PC-9 (cell line): ENCODE measurements at regions not wholly inside any gene's neighbourhood (a gene's known extent, or its start where the extent isn't known, plus 50 kb on each side); places are given as distances from the start of the nearest gene placed in this dataset.

Experiments
- BruUV-seq: library from RNA; stranded (reverse); fragments of 400-500 nt; replicated peaks from 2 replicates; lab custom pipeline; 2021; lab: Mats Ljungman, UMichigan
- CTCF ChIA-PET: fragments of 300-600 bp; sonication (Branson Sonifier 250); formaldehyde crosslinking; loops from one replicate; lab custom pipeline; 2022; ENCODE audit warnings: antibody characterized with exemption; lab: Charles Lee
- POLR2A ChIA-PET: fragments of 300-600 bp; sonication (Branson Sonifier 250); formaldehyde crosslinking; loops from one replicate; lab custom pipeline; 2022; ENCODE audit warnings: antibody characterized with exemption; ENCODE audit not compliant: unreplicated experiment; lab: Charles Lee
- DNase-seq, 2 experiments: peaks; one replicate each; pipeline versions ENCODE4 v3.0.0 to v3.0.0-alpha.2; 2015 to 2022; ENCODE audit warnings: mixed read lengths in 1 of 2
- H2AFZ ChIP-seq: fragments of 200-600 bp; sonication (generic); 2 replicates; pipeline ENCODE4 v1.8.1; 2017; ENCODE audit warnings: antibody characterized with exemption
- H3F3A ChIP-seq: fragments of 200-600 bp; sonication (generic); 2 replicates; pipeline ENCODE4 v1.8.1; 2017; ENCODE audit warnings: antibody characterized with exemption, mild to moderate bottlenecking, low read depth; ENCODE audit not compliant: insufficient read depth
- H3K27ac ChIP-seq: fragments of 200-600 bp; sonication (generic); 2 replicates; pipeline ENCODE4 v1.6.1; 2016; ENCODE audit warnings: mixed run types
- H3K27me3 ChIP-seq: fragments of 200-600 bp; sonication (generic); 2 replicates; pipeline ENCODE4 v1.6.1; 2016; ENCODE audit warnings: low read depth, mixed run types; ENCODE audit not compliant: insufficient read depth
- H3K36me3 ChIP-seq: fragments of 200-600 bp; sonication (generic); 2 replicates; pipeline ENCODE4 v1.6.1; 2016; ENCODE audit warnings: low read depth, mixed run types
- H3K4me1 ChIP-seq: fragments of 200-600 bp; sonication (generic); replicated peaks from 2 replicates; pipeline ENCODE4 v1.6.1; 2016; ENCODE audit warnings: mixed run types; ENCODE audit not compliant: insufficient read depth
- H3K4me2 ChIP-seq: fragments of 200-600 bp; sonication (generic); 2 replicates; pipeline ENCODE4 v1.6.1; 2017; ENCODE audit warnings: mixed run types
- H3K4me3 ChIP-seq: fragments of 200-600 bp; sonication (generic); 2 replicates; pipeline ENCODE4 v1.6.1; 2016; ENCODE audit warnings: mixed run types
- H3K79me2 ChIP-seq: fragments of 200-600 bp; sonication (generic); 2 replicates; pipeline ENCODE4 v1.6.1; 2017; ENCODE audit warnings: low read depth, mixed run types
- H3K9me2 ChIP-seq: fragments of 200-600 bp; sonication (generic); 2 replicates; pipeline ENCODE4 v1.8.1; 2017; ENCODE audit warnings: mild to moderate bottlenecking; ENCODE audit not compliant: insufficient read depth
- H3K9me3 ChIP-seq: fragments of 200-600 bp; sonication (generic); 2 replicates; pipeline ENCODE4 v1.8.1; 2016; ENCODE audit warnings: low read depth; ENCODE audit not compliant: insufficient read depth
- H4K20me1 ChIP-seq: fragments of 200-600 bp; sonication (generic); 2 replicates; pipeline ENCODE4 v1.8.1; 2017; ENCODE audit not compliant: insufficient read depth
- EZH2 ChIP-seq: fragments of 200-600 bp; sonication (generic); IDR thresholded peaks from 2 replicates; pipeline ENCODE4 v1.8.0; 2017; ENCODE audit warnings: antibody characterized with exemption, low read depth
- intact Hi-C: fragments of 100-400 bp; cut with micrococcal nuclease; formaldehyde crosslinking; loops from one replicate; pipeline ENCODE4 v1.10.0; 2022; ENCODE audit not compliant: unreplicated experiment
- TF ChIP-seq, protein P1 (sequence below): fragments of 200-600 bp; sonication (generic); conservative IDR thresholded peaks from 2 replicates; pipeline ENCODE4 v1.6.1; 2017; ENCODE audit warnings: mixed run types, antibody characterized with exemption, mild to moderate bottlenecking, moderate library complexity

DNA sequence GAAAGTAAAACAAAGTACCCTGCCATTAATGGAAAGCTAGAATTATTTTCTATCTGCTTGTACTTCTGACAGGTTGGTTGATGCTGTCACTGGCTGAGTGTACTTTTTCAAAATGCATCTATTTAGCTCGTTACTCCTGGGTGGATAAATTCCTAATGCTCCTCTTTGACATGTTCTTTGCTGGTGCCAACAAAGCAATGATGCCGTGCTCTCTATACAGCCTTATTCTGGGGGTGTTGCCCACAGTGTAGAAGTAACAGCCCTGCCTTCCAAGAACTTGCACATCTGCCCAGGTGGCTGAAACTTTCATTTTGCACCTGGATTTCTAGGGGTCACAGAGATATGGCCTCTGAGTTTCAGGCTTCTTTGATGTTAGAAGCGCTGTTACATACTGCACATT, 132.4 kb downstream of the SLC4A3 start:
- POLR2A ChIA-PET: no interaction called here
- no peaks in the 10 kb centered on the region for H3K9me3 ChIP-seq
- H3K36me3 ChIP-seq: no peaks in the 10 kb centered on the region
- no TSS peak for BruUV-seq
- DNase-seq: no peak
- no peaks in the 10 kb centered on the region for H3K27me3 ChIP-seq
- H3K27ac ChIP-seq: no peak overlapping the region
- H2AFZ ChIP-seq: no peak overlapping the region
- intact Hi-C loops: no loop called here
- no peaks in the 10 kb centered on the region for H3K9me2 ChIP-seq
- no peaks in the 10 kb centered on the region for H3K4me1 ChIP-seq
- no peaks in the 10 kb centered on the region for H3F3A ChIP-seq
- no peak overlapping the region for H3K4me3 ChIP-seq
- no peak overlapping the region for H3K4me2 ChIP-seq
- CTCF ChIA-PET: no interaction called here
- no peaks in the 10 kb centered on the region for H4K20me1 ChIP-seq
- TF ChIP-seq, protein P1, sequence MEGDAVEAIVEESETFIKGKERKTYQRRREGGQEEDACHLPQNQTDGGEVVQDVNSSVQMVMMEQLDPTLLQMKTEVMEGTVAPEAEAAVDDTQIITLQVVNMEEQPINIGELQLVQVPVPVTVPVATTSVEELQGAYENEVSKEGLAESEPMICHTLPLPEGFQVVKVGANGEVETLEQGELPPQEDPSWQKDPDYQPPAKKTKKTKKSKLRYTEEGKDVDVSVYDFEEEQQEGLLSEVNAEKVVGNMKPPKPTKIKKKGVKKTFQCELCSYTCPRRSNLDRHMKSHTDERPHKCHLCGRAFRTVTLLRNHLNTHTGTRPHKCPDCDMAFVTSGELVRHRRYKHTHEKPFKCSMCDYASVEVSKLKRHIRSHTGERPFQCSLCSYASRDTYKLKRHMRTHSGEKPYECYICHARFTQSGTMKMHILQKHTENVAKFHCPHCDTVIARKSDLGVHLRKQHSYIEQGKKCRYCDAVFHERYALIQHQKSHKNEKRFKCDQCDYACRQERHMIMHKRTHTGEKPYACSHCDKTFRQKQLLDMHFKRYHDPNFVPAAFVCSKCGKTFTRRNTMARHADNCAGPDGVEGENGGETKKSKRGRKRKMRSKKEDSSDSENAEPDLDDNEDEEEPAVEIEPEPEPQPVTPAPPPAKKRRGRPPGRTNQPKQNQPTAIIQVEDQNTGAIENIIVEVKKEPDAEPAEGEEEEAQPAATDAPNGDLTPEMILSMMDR: no peak
- TF ChIP-seq EZH2: no peak
- H3K79me2 ChIP-seq: no peaks in the 10 kb centered on the region

DNA sequence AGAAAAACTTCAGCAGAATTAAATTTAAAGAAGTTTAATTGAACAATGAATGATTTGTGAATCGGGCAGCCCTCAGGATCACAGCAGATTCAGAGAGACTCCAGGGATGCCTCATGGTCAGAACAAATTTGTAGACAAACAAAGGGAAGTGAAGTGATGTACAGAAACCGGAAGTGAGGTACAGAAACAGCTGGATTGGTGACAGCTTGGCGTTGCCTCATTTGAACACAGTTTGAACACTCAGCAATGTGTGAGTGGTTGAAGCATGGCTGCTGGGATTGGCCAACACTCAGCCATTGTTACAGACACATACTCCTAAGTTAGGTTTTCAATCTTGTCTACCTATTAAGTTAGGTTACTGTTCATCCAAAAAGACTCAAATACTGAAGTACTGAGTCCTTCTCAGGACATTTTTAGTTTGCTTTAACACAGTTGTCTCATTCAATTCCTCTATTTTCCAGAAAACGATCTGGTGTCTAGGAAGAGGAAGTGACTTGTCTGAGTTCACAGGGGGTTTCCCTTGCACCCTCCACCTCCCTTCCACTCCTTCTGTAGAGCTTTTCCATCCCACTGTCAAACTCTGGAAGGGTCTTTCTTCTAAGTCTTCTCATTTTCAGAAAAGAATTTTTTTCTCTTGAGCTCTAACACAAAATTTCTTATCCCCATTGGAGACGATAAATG, 137.9 kb downstream of the SLC4A3 start:
- DNase-seq: no peak
- TF ChIP-seq EZH2: no peak
- TF ChIP-seq, protein P1: no peak
- Histone ChIP-seq H3K4me1 (no peaks in the 10 kb centered on the region), H3K27ac (no peak overlapping the region), H2AFZ (no peak overlapping the region), H3K9me3 (no peaks in the 10 kb centered on the region), H3F3A (no peaks in the 10 kb centered on the region), H3K36me3 (no peaks in the 10 kb centered on the region), H3K4me3 (no peak overlapping the region), H4K20me1 (no peaks in the 10 kb centered on the region), H3K27me3 (no peaks in the 10 kb centered on the region), H3K79me2 (no peaks in the 10 kb centered on the region), H3K9me2 (no peaks in the 10 kb centered on the region), H3K4me2 (no peak overlapping the region)
- POLR2A ChIA-PET: no interaction called here
- BruUV-seq: no TSS peak
- intact Hi-C loops: no loop called here
- CTCF ChIA-PET: no interaction called here

DNA sequence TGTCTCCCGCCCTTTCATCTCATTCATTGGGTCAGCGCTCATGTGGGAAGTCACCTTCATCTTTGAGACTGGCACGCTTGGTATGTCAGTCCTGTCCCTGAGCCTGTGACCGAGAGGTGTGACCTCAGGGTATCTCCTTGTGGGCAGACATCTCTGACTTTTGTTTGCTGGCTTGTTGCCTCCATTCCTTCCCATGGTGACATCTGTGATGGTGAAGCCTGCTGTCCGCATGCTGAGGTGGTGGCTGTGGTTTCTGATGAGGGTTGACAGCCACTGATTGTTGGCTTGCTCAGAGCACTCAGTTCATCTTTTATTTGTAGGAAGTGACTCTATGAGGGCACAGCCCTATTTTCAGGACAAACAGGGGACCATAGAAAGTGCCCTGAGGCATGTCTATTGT, 139.2 kb downstream of the SLC4A3 start:
- H3K36me3 ChIP-seq: no peaks in the 10 kb centered on the region
- no peak overlapping the region for H3K27ac ChIP-seq
- no peaks in the 10 kb centered on the region for H3K4me1 ChIP-seq
- ChIA-PET CTCF (no interaction called here), POLR2A (no interaction called here)
- H4K20me1 ChIP-seq: no peaks in the 10 kb centered on the region
- DNase-seq: no peak
- H3K79me2 ChIP-seq: no peaks in the 10 kb centered on the region
- no peak overlapping the region for H2AFZ ChIP-seq
- H3K9me2 ChIP-seq: no peaks in the 10 kb centered on the region
- TF ChIP-seq EZH2: no peak
- TF ChIP-seq, protein P1: no peak
- H3K4me3 ChIP-seq: no peak overlapping the region
- no peaks in the 10 kb centered on the region for H3F3A ChIP-seq
- no peaks in the 10 kb centered on the region for H3K9me3 ChIP-seq
- BruUV-seq: no TSS peak
- intact Hi-C loops: no loop called here
- H3K27me3 ChIP-seq: no peaks in the 10 kb centered on the region
- no peak overlapping the region for H3K4me2 ChIP-seq
